ENCODE measurements at regions not wholly inside any gene's neighbourhood (a gene's known extent, or its start where the extent isn't known, plus 50 kb on each side); places are given as distances from the start of the nearest gene placed in this dataset.

GRCh38 chrX:42902513-42902912, 124.5 kb upstream of the PPP1R2C start:
- TF ChIP-seq POLR2AphosphoS5 (IDR thresholded peaks at IDR 0.05; ENCODE audit: borderline replicate concordance, low read depth, low read length) (no peak), EZH2 (IDR thresholded peaks at IDR 0.05) (no peak)

Measured in SK-N-MC (cell line).